OCI-LY3 (cell line): ENCODE measurements at regions not wholly inside any gene's neighbourhood (a gene's known extent, or its start where the extent isn't known, plus 50 kb on each side); places are given as distances from the start of the nearest gene placed in this dataset.

Experiments
- H2AFZ ChIP-seq: fragments of 200-600, 300-600 bp; shearing (Covaris generic); 2 replicates; pipeline ENCODE4 v1.6.0; 2014; ENCODE audit warnings: antibody characterized with exemption, low read depth, low read length
- H3K27ac ChIP-seq: fragments of 200-600, 300-600 bp; sonication (generic); 2 replicates; pipeline ENCODE4 v1.5.1; 2014; ENCODE audit warnings: mild to moderate bottlenecking, low read length, moderate library complexity, mixed read lengths
- H3K27me3 ChIP-seq: fragments of 200-600, 300-600 bp; sonication (generic); 2 replicates; pipeline ENCODE4 v1.6.1; 2014; ENCODE audit warnings: low read depth, low read length, mixed read lengths
- H3K36me3 ChIP-seq: fragments of 200-600, 300-600 bp; sonication (generic); replicated peaks from 2 replicates; pipeline ENCODE3; 2014; ENCODE audit warnings: low read depth, low read length, mixed read lengths
- H3K4me1 ChIP-seq: fragments of 300-600, 200-600 bp; sonication (generic); 2 replicates; pipeline ENCODE4 v1.6.1; 2014; ENCODE audit warnings: low read length, mixed read lengths
- H3K4me2 ChIP-seq: fragments of 200-600, 300-600 bp; sonication (generic); 2 replicates; pipeline ENCODE4 v1.6.1; 2014; ENCODE audit warnings: low read length, mixed read lengths
- H3K4me3 ChIP-seq: fragments of 300-600, 200-600 bp; sonication (generic); 2 replicates; pipeline ENCODE4 v1.5.1; 2014; ENCODE audit warnings: antibody characterized with exemption, mild to moderate bottlenecking, low read length, moderate library complexity
- H3K79me2 ChIP-seq: fragments of 300-600, 200-600 bp; shearing (Covaris generic); 2 replicates; pipeline ENCODE4 v1.6.1; 2014; ENCODE audit warnings: mild to moderate bottlenecking, low read length, mixed read lengths
- H3K9ac ChIP-seq: fragments of 300-600, 200-600 bp; shearing (Covaris generic); 2 replicates; pipeline ENCODE4 v1.6.0; 2014; ENCODE audit warnings: mild to moderate bottlenecking, low read length, moderate library complexity
- H3K9me3 ChIP-seq: fragments of 200-600, 300-600 bp; shearing (Covaris generic); 2 replicates; pipeline ENCODE4 v1.6.1; 2014; ENCODE audit warnings: low read length, mixed read lengths; ENCODE audit not compliant: insufficient read depth
- H4K20me1 ChIP-seq: fragments of 200-600, 300-600 bp; sonication (generic); 2 replicates; pipeline ENCODE4 v1.6.1; 2016; ENCODE audit warnings: low read length, mixed read lengths; ENCODE audit not compliant: insufficient read depth
- CTCF ChIP-seq: fragments of 200-600, 300-600 bp; sonication (generic); IDR thresholded peaks from 2 replicates; pipeline ENCODE4 v1.5.1; 2014; ENCODE audit warnings: antibody characterized with exemption, low read length, low read depth
- EZH2phosphoT487 ChIP-seq: fragments of 200-600 bp; shearing (Covaris generic); IDR thresholded peaks from 2 replicates; pipeline ENCODE4 v1.6.1; 2018; ENCODE audit warnings: antibody characterized with exemption, mixed run types, low read depth

GRCh38 chr5:128799945-128800344, 165.3 kb upstream of the SLC27A6 start:
- TF ChIP-seq CTCF, result no peak
- H3K4me2 ChIP-seq, result no peak overlapping the region
- H3K4me1 ChIP-seq, result no peaks in the 10 kb centered on the region
- no peak overlapping the region for H3K9ac ChIP-seq
- no peaks in the 10 kb centered on the region for H3K36me3 ChIP-seq
- no peaks in the 10 kb centered on the region for H3K27me3 ChIP-seq
- H4K20me1 ChIP-seq, result no peaks in the 10 kb centered on the region
- H3K4me3 ChIP-seq, result no peak overlapping the region
- H2AFZ ChIP-seq, result no peak overlapping the region
- H3K9me3 ChIP-seq, result no peaks in the 10 kb centered on the region
- no peak overlapping the region for H3K27ac ChIP-seq
- H3K79me2 ChIP-seq, result no peaks in the 10 kb centered on the region

GRCh38 chr5:128800377-128800776, 164.9 kb upstream of the SLC27A6 start:
- TF ChIP-seq CTCF, result no peak
- TF ChIP-seq EZH2phosphoT487, result no peak
- no peak overlapping the region for H3K27ac ChIP-seq
- H3K4me2 ChIP-seq, result no peak overlapping the region
- H2AFZ ChIP-seq, result no peak overlapping the region
- no peaks in the 10 kb centered on the region for H3K79me2 ChIP-seq
- no peak overlapping the region for H3K4me3 ChIP-seq
- H4K20me1 ChIP-seq, result no peaks in the 10 kb centered on the region
- no peaks in the 10 kb centered on the region for H3K36me3 ChIP-seq
- no peaks in the 10 kb centered on the region for H3K9me3 ChIP-seq
- no peaks in the 10 kb centered on the region for H3K4me1 ChIP-seq
- H3K9ac ChIP-seq, result no peak overlapping the region
- no peaks in the 10 kb centered on the region for H3K27me3 ChIP-seq

- TF ChIP-seq CTCF (no peak), EZH2phosphoT487 (no peak)
- no peaks in the 10 kb centered on the region for H3K4me1 ChIP-seq
- H4K20me1 ChIP-seq, result no peaks in the 10 kb centered on the region
- H3K27ac ChIP-seq, result no peak overlapping the region
- H3K9ac ChIP-seq, result no peak overlapping the region
- no peaks in the 10 kb centered on the region for H3K27me3 ChIP-seq
- H3K36me3 ChIP-seq, result no peaks in the 10 kb centered on the region
- H3K4me3 ChIP-seq, result no peak overlapping the region
- H3K79me2 ChIP-seq, result no peaks in the 10 kb centered on the region
- no peak overlapping the region for H2AFZ ChIP-seq
- H3K9me3 ChIP-seq, result no peaks in the 10 kb centered on the region
- H3K4me2 ChIP-seq, result no peak overlapping the region
Observed at GRCh38 chr5:128813317-128814070, 151.8 kb upstream of the SLC27A6 start.

GRCh38 chr5:128815201-128815600, 150.1 kb upstream of the SLC27A6 start:
- no peaks in the 10 kb centered on the region for H3K9me3 ChIP-seq
- no peak overlapping the region for H3K9ac ChIP-seq
- H3K4me1 ChIP-seq, result no peaks in the 10 kb centered on the region
- H3K4me2 ChIP-seq, result no peak overlapping the region
- no peak overlapping the region for H3K27ac ChIP-seq
- H3K36me3 ChIP-seq, result no peaks in the 10 kb centered on the region
- H3K27me3 ChIP-seq, result no peaks in the 10 kb centered on the region
- TF ChIP-seq CTCF (no peak), EZH2phosphoT487 (no peak)
- no peaks in the 10 kb centered on the region for H4K20me1 ChIP-seq
- H2AFZ ChIP-seq, result no peak overlapping the region
- no peaks in the 10 kb centered on the region for H3K79me2 ChIP-seq
- H3K4me3 ChIP-seq, result no peak overlapping the region
